NAMALWA (cell line): ENCODE measurements at regions not wholly inside any gene's neighbourhood (a gene's known extent, or its start where the extent isn't known, plus 50 kb on each side); places are given as distances from the start of the nearest gene placed in this dataset.

Experiments
- DNase-seq: peaks from one replicate; pipeline ENCODE4 v3.0.0-alpha.2; 2015; ENCODE audit warnings: low spot score

DNA sequence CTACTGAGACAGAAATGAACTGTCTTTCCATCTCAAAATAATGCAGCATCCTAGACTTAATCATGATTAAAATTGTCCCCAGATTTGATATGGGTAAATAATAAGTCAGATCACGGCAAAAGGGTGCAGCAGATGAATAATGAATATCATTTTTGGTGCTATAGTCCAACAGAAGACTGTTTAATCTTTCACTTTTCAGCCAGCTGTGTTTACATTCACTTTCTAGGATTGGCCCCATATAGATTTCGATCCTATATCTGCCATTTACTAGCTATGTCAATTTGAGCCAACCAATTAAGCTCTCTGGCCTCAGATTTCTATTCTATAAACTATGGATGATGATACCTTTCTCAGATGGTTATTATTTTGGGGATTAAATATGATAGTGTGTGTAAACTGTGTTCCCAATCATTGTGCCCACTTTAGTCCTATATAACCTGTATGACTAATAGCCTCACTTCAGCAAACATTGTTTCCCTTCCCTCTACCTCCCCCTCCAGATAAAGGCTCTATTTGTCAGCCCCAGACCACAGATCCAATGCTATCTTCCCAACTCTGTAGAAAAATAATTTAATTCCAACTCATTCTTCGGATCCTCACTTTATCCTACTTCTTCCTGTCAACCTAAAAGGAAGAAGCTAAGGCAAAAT, 53.6 kb upstream of the NT5E start:
- DNase-seq = no peak

DNA sequence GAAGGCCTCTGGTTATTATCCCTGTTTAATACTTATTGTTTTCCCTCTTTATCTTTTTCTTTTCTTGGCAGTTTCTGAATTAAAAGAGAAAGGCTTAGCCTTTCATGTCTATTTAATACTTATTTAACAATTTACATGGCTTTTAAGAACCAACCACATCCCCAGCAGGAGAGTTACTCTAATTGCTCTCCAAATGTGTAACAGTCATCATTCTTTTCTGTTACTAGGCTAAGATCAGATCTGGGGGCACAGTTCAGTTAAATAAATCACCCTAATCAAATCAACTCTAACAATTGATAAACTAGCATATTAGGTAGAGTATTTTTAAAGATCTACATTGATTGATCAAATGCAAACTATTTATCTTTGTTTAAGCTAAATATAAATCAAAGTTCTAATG, 54.1 kb upstream of the NT5E start:
- no peak for DNase-seq

DNA sequence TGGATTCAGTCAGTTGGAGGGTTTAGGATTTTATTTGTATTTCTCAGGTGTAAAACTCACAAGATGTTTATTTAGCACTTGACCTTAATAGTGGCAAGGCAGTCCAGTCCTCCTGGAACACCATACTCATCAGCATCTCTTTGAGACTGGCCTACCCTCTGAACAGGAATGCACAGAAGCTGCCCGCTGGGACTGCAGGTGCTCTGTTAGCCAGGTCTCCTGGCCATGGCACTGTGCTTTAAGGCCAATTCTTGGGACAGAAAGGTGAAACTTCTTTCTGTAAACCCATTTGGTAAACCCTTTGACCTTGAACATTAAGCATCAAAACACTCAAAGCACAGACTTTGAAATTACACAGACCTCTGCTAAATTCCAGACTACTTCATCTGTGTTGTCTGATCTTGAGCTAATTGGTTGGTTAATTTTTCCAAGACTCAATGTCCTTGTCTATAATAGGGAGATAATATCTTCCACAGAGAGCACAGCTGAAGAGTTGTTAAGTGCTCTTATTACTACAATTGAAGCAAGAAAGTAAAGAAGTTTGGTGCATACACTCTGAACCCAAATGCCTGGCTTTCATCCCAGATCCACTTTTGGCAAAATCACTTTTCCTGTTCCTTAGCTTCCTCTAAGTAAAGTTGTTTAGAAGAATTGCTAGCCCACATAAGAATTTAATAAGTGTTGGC, 54.9 kb upstream of the NT5E start:
- DNase-seq = no peak

DNA sequence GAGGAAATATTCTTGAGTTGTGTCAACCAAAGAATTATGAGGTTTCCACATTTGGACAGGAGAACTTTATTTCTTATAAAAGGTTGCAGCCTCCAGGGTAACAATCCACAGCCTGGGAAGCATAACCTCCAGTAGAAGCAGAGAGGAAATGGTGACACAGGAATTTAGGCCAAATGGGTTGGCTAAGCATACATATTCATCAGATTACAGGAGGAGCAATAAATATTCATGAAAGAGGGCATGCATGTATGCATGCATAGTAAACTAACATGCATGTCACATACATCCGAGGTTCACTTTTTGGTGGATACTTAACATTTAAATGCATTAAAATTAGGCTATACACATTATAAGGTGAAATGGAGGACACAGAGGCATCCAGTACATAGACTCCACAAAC, 55.7 kb upstream of the NT5E start:
- no peak for DNase-seq

DNA sequence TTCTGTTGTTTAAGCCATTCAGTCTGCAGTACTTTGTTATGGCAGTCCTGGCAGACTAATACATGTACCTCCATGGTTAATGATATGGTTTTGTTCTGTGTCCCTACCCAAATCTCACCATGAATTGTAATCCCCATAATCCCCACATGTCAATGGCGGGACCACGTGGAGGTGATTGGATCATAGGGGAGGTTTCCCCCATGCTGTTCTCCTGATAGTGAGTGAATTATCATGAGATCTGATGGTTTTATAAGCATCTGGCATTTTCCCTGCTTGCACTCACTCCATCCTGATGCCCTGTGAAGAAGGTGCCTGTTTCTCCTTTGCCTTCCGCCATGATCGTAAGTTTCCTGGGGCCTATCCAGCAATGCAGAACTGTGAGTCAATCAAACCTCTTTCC, 57.5 kb upstream of the NT5E start:
- DNase-seq = no peak

DNA sequence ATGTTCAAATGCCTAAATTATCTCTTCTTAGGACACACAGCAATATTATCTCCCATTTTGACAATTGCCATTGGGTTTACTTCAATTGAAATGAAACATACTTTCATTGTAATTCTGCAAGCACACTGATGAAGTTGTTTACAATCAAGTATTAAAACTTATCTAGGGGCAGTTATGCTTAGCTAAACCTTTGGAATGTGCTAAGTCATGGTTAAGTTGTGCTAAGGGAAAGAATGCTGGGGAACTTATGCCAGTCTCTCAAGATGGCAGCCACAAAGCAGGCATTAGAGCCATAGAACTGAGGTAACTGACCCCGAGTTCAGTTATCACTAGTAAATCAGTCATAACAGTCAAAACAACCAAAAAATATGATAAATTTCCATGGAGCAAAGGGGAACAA, 59.1 kb upstream of the NT5E start:
- DNase-seq = no peak

DNA sequence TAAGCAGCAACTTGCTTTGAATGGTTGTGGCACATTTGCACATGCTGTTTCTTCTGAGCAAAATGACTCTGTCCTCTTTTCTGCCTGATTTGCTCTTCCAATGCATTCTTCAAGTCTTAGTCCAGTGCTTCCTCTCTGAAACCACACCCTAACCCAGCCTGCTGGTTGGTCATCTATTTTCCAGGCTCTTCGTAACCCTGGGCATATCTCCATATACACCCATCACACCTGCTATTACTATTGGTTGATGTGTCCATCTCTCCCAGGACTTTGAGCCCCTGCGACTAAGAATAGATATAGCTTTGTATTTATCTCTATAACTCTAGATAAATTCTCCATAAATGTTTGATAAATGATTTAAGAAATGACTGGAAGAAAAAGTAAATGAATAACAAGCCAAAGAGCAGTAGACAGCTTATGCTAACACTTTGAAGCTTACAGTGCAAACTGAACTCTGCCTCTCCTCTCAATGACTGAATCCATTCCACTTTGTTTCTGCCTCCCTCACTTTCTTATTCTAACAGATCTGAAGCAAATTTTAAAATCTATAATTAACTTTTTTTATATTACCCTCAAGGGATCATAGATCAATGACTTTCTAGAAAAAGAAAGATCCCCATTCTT, 59.7 kb upstream of the NT5E start:
- no peak for DNase-seq

DNA sequence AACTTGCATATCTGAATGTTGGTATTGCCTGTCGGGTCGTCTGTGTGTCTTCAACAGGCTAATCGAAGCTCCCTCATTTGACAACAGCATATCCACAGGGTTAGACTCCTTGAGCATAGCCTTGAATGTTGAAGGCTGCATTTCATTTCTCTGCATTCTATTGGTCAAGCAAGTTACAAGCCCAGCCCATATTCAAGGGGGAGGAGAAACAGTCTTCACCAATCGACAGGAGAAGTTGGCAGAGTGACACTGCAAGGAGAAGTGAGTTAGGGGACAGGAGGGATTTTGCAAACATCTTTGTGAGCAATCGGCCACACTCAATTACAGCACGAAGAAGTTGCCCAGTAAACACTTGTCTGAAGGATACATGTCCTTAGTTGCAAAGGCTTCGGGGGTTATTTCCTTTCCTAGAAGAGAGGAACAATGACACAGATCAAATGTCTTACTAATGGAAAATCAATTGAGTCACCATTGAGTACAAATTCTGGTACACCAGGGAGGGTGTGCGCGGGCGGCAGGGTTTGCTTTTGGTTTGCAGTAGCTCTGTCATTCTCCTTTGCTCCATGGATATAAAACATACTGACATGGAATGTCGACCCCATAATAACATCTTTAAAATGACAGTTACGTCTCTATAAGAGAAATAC, 60.6 kb upstream of the NT5E start:
- DNase-seq = no peak

DNA sequence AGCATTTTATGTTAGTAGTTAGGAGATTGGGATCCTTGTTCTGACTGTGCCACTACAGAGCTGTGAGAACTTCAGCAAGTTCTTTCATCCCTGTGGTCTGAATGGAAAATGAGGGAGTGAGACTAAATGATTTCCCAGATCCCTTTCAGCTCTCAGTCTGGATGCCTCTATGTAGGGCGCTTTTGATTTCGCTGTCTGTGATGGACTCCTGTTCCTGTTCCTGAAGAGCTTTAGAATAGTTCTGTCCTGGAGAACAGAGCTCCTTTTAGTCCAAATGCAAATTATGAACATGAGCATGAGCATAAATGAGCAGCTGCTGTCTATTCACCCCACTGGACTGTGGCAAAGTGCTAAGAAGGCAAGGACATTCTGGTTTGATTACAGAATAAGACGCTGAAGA, 61.4 kb upstream of the NT5E start:
- no peak for DNase-seq

DNA sequence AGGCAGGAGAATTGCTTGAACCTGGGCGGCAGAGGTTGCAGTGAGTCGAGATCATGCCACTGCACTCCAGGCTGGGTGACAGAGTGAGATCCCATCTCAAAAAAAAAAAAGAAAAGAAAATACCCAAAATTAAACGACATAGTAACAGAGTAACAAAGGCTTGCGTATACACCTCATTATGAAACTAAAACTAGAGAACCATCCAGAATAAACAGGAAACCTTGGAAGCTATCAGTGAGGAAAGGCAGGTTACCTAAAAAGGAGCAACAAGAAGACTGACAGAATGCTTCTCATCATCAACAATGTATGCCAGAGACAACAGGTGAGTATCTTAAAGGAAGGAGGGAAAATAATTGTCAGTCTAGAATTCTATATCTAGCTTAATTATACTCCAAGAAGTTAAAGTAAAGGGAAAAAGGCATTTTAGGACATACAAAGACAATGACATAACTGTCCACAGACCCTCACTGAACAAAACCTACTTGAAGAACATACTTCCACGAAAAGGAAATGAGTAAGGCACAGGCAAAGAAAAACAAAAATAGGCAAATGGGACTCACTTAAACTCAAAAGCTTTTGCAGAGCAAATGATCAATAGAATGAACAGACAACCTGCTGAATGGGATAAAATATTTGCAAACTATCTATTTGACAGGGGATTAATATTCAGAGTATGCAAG, 64.1 kb upstream of the NT5E start:
- DNase-seq = no peak

DNA sequence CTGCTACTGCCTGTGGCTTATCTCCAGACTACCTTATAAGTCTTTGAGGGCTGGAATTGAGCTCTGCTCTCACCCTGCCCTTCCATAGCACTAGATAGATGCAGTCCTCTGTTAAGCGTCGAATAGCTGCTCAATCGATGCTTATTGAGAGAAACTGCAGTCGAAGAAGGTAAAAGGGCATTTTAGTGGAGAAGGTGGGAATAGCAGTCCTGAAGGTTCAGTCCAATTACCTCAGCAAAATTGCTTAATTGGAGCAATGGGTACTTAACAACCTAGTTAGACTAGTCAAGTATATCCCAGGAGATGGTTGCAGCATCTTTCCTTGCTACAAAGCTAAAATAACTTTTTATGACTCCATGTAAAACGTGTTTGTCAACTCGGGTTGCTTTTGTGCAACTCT, 66.8 kb upstream of the NT5E start:
- DNase-seq = no peak

DNA sequence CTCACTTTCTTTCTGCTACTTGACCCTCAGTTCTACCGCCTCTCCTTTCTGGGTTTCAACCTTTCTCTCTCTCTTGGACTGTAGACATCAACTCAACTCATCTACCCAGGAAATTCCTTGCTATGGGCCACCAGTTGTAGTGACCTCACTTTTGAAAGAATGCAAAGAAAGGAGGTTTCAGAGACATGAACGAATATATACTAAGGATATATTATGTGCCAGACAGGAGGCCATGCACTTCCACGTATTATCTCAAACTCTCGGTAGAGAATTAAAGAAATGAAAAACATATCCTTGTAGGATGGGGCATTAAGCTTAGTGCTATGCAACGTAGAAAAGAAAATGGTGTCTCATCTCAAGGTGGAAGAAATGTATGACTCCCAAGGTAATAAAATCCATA, 67.3 kb upstream of the NT5E start:
- DNase-seq = no peak

DNA sequence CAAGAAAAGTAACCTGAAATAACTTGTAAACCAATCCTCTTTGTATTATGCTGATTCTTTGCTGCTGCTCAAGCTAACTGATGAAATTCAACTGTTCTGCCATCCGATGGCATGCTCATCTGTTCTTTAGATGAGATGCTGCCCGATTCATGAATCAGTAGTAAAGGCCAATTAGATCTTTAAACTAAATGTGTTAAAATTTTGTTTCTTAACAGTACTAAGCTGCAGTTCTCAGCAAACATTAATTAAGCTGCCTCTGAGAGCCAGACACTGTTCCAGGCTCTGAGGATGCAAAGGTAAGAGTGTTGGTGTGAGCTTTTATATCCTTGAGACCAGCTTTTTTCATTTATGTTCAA, 77.0 kb upstream of the NT5E start:
- DNase-seq = no peak

DNA sequence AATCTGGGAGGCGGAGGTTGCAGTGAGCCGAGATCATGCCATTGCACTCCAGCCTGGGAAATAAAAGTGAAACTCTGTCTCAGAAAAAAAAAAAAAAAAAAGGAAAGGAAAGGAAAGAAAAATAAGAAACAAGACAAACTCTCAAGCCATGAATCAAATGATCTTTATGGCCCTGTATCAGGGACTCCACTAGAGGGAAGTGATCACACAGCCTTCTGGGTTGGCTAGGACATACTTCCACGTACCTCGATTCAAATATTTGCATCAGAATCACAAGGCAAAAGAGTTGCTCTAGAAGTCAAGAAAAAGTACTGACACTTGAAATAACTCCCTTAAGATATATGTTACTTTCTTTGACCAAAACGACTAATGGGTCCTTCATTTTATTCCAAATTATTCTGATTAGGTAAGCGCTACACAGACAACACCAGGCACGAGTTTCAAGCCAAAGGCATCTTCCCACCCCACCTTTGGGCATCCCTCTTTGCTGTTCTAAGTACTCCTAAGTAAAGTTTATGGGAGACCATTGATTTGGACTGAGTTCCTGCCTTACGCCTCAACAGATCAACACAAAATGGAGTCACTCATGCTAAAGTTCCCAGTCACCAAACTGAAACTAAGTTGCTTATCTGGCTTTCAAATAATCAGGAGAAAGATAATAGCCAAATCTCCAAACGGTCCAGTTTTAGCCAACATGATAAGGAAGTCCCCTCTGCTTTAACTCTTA, 77.5 kb upstream of the NT5E start:
- DNase-seq = no peak

DNA sequence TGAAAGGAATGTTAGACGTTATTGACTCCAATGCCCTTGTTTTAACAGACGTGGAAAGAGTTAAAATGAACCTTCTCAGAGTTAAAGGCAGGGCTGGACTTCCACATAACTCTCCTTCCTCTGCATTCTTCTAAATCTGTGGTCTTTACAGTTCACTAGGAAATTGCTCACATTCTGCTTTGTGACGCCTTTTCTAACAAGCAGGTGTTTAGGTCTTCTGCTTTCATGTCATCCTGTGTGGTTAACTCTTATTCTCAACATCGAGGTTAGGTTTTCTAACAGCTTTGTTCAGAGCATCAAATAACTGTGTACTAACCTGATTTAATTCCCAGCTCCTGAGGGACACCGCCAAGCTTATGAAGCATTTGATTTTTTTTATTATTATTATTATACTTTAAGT, 81.3 kb upstream of the NT5E start:
- no peak for DNase-seq

DNA sequence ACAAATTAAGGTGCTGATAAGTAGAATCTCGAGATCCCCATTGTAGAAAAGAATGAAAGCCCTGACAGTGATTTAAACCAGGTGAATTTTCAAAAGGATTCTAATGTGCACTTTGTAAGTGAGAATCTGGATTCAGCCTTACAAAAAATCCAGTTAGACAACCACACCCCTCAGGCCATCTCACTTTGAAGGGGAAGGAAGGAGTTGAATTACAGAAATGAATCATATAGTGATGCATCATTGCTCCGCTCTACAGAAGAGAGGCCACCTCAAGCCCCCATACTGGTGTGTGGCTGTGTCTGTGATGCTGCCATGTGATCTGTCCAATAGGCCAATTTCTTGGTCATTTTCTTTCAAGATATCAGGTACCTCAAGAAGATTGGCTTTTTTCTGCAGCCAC, 85.5 kb upstream of the NT5E start:
- no peak for DNase-seq

DNA sequence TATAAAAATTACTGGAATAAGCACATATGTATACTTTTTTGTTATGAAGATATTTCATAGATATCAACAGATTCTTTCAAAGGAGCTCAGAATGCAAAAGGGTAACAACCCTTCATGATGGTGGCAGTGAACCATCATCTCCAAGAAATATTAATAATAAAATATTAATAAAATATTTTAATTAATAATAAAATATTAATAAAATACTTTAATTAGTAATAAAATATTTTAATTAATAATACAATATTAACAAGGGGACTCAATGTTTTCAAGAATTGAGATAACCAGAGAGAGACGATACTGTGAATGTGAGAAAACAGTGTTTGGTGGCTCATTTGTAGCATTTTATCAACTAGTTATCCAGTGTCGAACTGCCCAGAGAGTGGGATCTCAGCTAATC, 86.0 kb upstream of the NT5E start:
- no peak for DNase-seq

DNA sequence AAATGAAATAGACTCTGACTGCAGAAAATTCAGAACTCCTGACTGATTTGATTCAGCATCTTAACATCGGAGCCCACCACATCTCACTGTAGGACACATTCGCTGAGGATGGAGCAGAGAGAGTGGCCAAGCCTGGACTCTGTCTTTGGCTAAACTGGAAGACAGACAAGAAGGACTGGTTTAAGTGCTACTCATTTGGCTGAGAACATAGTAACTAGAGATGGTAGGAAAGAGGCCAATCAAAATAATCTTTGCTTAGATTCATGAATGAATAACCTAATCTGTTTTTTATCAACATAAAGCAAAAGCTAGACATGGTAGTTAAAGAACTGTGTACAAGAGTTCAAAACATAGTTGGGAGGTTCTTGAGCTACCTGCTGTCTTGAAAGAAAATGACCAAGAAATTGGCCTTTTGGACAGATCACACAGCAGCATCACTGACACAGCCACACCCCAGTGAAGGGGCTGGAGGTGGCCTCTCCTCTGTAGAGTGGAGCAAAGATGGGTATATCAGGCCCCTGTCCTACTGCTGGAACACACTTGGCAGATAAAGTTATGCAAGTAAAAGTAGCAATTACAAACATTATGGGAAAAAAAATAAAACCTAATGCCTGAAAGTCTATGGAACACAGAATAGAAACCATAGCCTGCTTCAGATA, 87.1 kb upstream of the NT5E start:
- DNase-seq = no peak

DNA sequence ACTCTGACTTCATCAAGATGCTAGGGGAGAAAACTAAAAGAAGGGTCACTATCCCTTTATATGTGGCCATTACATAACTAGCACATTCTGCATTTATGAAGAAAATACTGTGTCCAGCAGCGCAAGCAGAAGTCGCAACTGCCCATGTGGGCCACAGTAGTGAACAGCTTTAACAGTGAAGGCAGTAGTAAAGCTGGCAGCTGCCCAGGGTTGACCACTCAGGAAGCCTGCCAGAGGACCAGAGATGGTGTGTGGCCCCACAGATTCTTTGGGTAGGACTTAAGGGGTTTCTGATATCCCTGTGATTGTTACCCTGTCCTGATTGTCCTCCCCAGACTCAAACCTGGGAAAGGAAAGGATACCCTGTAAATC, 88.3 kb upstream of the NT5E start:
- no peak for DNase-seq

DNA sequence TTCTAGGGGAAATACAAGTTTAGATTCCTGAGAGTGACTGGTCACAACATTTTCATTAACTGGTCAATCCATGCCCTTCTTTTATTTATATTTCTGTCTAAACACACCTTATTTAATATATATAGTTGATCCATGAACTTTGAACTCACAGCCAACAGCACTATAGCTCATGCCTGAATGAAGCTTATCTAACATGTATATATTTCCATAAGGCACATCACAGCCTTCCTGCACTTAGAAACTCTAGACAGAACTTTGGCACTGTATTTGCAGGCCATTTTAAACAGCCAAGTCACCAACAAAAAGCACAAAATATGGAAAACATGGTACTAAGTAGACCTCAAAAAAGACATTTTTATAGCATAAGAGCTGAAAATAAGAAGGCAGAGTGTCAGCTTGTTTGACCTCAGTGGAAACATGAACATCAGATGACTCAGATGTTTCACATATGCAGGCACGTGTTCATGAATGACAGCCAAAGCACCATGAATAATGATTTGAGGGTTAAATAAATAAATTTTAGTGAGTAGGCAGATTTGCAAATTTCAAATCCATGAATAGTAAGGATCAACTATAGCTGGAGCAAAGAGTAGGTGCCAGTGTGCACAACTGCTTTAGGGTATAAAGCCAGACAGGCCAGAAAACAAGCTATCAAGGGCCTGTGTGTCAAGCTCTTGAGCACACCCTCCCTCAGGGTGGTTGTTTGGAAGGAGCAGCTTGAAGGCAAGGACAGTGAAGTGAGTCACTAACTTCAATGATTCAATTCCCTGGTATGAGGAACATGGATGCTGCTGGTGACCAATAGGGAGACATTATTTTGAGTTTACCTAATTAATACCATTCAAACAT, 88.9 kb upstream of the NT5E start:
- DNase-seq = no peak

DNA sequence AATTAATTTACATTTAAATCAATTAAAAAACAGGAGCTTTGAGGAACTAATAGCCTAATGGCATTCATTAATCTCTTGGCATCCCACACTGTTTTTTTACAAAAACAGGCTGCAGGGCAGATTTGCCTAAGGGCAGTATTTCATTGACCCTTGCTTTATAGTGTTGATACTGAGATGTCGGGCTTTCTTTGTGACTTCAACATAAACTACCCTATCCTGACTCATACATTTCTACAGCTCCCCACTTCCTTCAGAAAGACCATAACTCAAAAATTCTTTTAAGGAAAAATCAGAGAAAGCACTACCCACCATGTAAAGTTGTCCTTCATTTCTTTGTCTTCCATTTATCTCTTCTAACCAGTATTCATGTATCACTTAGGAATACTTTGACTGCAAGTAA, 92.2 kb upstream of the NT5E start:
- no peak for DNase-seq
